ENCODE measurements at regions not wholly inside any gene's neighbourhood (a gene's known extent, or its start where the extent isn't known, plus 50 kb on each side); places are given as distances from the start of the nearest gene placed in this dataset.

DNA sequence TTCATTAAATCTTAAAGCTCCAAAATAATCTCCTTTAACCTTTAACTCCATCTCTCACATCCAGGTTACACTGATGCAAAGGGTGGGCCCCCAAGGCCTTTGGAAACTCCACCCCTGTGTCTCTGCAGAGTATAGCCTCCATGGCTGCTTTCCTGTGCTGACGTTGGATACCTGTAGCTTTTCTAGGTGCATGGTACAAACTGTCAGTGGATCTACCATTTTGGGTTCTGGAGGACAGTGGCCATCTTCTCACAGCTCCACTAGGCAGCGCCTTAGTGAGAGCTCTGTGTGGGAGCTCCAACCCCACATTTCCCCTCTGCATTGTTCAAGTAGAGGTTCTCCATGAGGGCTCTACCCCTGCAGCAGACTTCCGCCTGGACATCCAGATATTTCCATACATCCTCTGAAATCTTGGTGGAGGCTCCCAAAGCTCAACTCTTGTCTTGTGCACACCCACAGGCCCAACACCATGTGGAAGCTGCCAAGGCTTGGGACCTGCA is 162.2 kb downstream of the RASSF9 start:
- TF ChIP-seq, protein P1, sequence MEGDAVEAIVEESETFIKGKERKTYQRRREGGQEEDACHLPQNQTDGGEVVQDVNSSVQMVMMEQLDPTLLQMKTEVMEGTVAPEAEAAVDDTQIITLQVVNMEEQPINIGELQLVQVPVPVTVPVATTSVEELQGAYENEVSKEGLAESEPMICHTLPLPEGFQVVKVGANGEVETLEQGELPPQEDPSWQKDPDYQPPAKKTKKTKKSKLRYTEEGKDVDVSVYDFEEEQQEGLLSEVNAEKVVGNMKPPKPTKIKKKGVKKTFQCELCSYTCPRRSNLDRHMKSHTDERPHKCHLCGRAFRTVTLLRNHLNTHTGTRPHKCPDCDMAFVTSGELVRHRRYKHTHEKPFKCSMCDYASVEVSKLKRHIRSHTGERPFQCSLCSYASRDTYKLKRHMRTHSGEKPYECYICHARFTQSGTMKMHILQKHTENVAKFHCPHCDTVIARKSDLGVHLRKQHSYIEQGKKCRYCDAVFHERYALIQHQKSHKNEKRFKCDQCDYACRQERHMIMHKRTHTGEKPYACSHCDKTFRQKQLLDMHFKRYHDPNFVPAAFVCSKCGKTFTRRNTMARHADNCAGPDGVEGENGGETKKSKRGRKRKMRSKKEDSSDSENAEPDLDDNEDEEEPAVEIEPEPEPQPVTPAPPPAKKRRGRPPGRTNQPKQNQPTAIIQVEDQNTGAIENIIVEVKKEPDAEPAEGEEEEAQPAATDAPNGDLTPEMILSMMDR (IDR thresholded peaks at IDR 0.05), result no peak
- TF ChIP-seq POLR2A (IDR thresholded peaks at IDR 0.05), result no peak
